Chondrocyte (in vitro differentiated cells): ENCODE measurements at regions not wholly inside any gene's neighbourhood (a gene's known extent, or its start where the extent isn't known, plus 50 kb on each side); places are given as distances from the start of the nearest gene placed in this dataset.
A peak's percentile ranks its signal among the peaks of the same experiment; 100 is the strongest.

Source experiments
- DNase-seq: peaks from one replicate; pipeline ENCODE4 v3.0.0; 2021; ENCODE audit warnings: mixed read lengths, low spot score
- H3K27ac Mint-ChIP-seq: one replicate; pipeline ENCODE4 v1.8.0; 2021; ENCODE audit warnings: mild to moderate bottlenecking, moderate library complexity, mixed read lengths; ENCODE audit not compliant: unreplicated experiment
- H3K27me3 Mint-ChIP-seq: 2 replicates; pipeline ENCODE4 v1.8.0; 2021; ENCODE audit warnings: low read depth, mixed read lengths
- H3K36me3 Mint-ChIP-seq: 2 replicates; pipeline ENCODE4 v1.8.0; 2021; ENCODE audit warnings: low read depth, mixed read lengths
- H3K4me1 Mint-ChIP-seq: 2 replicates; pipeline ENCODE4 v1.8.0; 2021; ENCODE audit warnings: low read depth, mild to moderate bottlenecking, mixed read lengths
- H3K4me3 Mint-ChIP-seq: one replicate; pipeline ENCODE4 v1.8.0; 2021; ENCODE audit warnings: mild to moderate bottlenecking, moderate library complexity, mixed read lengths; ENCODE audit not compliant: unreplicated experiment
- H3K9me3 Mint-ChIP-seq: 2 replicates; pipeline ENCODE4 v1.8.0; 2021; ENCODE audit warnings: low read depth, mixed read lengths
- TF ChIP-seq, protein P1 (sequence below): fragments of 200-600 bp; sonication (generic); IDR thresholded peaks from 2 replicates; pipeline ENCODE4 v1.5.0; 2021; ENCODE audit warnings: antibody characterized with exemption, mild to moderate bottlenecking, moderate library complexity

DNA sequence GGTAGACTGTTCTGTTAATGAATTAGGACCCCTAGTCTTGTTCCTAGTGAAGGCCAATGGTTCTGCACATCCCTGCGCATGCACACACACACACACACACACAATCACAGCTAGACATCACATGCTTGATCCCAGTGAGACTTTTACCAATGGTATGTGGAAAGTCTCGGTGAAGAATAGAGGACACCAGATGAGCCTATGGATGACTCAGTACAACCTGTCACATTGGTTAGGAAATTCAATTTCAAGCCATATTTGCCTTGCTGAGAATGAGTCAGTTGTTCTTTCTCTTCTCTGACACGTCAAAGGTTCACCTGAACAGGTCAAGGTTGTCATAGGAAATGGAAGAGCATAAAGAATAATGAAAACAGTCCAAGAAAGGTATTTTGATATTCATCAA lies 122.0 kb downstream of the SLC17A6 start:
- Mint-ChIP-seq H3K4me3 (no peak overlapping the region), H3K27me3 (no peaks in the 10 kb centered on the region), H3K9me3 (peaks cover 4% of the 10 kb centered on the region), H3K4me1 (peaks cover 6% of the 10 kb centered on the region), H3K36me3 (no peaks in the 10 kb centered on the region), H3K27ac (no peak overlapping the region)
- TF ChIP-seq, protein P1, sequence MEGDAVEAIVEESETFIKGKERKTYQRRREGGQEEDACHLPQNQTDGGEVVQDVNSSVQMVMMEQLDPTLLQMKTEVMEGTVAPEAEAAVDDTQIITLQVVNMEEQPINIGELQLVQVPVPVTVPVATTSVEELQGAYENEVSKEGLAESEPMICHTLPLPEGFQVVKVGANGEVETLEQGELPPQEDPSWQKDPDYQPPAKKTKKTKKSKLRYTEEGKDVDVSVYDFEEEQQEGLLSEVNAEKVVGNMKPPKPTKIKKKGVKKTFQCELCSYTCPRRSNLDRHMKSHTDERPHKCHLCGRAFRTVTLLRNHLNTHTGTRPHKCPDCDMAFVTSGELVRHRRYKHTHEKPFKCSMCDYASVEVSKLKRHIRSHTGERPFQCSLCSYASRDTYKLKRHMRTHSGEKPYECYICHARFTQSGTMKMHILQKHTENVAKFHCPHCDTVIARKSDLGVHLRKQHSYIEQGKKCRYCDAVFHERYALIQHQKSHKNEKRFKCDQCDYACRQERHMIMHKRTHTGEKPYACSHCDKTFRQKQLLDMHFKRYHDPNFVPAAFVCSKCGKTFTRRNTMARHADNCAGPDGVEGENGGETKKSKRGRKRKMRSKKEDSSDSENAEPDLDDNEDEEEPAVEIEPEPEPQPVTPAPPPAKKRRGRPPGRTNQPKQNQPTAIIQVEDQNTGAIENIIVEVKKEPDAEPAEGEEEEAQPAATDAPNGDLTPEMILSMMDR, result no peak
- DNase-seq, result no peak

GRCh38 chr11:22459048-22459447 lies 120.9 kb downstream of the SLC17A6 start:
- peaks cover 6% of the 10 kb centered on the region for H3K4me1 Mint-ChIP-seq
- H3K4me3 Mint-ChIP-seq, result no peak overlapping the region
- TF ChIP-seq, protein P1, result no peak
- H3K9me3 Mint-ChIP-seq, result peaks cover 4% of the 10 kb centered on the region
- H3K27ac Mint-ChIP-seq, result peak overlapping the region; percentile 23
- no peaks in the 10 kb centered on the region for H3K36me3 Mint-ChIP-seq
- no peak for DNase-seq
- no peaks in the 10 kb centered on the region for H3K27me3 Mint-ChIP-seq

DNA sequence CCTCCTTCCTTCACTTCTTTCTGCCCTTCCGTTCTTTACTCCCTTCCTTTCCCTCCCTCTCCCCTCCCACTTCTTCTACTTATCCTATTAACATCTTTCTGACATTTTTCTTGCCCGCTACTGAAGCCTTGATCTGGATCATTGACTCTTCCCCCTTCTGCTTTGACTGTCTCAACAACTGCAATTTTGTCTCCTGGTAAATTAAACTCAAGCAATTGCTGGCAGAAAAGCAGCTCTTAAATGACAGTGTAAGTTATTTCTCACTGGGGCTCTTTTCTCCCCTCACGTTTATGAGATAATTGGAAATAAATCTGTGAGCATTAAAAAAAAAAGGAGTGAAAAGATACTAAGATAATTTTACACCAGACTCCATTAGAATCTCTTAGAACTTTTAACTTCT lies 120.0 kb downstream of the SLC17A6 start:
- H3K36me3 Mint-ChIP-seq, result no peaks in the 10 kb centered on the region
- TF ChIP-seq, protein P1, result no peak
- peaks cover 6% of the 10 kb centered on the region for H3K4me1 Mint-ChIP-seq
- no peak overlapping the region for H3K27ac Mint-ChIP-seq
- H3K9me3 Mint-ChIP-seq, result peaks cover 4% of the 10 kb centered on the region
- H3K27me3 Mint-ChIP-seq, result no peaks in the 10 kb centered on the region
- no peak for DNase-seq
- H3K4me3 Mint-ChIP-seq, result no peak overlapping the region

DNA sequence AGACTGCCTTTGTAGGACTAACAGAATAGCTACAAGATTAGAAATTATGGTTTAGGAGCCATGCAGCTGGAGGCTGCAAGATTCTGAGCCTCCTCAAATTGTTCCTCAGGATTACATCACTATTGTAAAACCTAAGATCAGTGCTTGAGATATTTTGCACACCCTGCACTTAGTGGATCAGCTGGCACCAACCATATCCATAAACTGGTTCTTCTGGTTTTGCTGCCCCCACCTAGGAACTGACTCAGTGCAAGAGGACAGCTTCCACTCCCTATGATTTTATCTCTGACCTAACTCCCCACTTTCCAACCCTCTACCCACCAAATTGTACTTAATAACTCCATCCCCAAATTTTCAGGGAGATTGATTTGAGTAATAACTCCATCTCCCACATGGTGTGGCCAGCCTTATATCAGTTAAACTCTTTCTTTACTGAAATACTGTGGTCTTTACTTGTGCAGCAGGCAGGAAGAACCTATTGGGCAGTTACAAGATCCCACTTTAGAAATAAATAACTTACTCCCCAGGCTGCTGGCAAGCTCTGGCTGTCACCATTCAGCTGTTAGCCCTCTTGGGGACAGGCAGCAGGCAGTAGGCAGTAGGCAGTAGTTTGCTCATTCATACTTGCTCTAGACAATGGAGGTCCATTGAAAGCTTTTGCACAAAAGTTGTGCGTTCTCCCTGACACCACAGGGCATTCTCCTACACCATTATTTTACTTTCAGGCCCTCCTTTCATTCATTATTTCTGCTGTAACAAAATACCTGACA lies 119.0 kb downstream of the SLC17A6 start:
- Mint-ChIP-seq H3K36me3 (no peaks in the 10 kb centered on the region), H3K4me3 (no peak overlapping the region), H3K9me3 (peaks cover 4% of the 10 kb centered on the region), H3K4me1 (peaks cover 6% of the 10 kb centered on the region), H3K27ac (no peak overlapping the region), H3K27me3 (no peaks in the 10 kb centered on the region)
- no peak for DNase-seq
- TF ChIP-seq, protein P1, result no peak

DNA sequence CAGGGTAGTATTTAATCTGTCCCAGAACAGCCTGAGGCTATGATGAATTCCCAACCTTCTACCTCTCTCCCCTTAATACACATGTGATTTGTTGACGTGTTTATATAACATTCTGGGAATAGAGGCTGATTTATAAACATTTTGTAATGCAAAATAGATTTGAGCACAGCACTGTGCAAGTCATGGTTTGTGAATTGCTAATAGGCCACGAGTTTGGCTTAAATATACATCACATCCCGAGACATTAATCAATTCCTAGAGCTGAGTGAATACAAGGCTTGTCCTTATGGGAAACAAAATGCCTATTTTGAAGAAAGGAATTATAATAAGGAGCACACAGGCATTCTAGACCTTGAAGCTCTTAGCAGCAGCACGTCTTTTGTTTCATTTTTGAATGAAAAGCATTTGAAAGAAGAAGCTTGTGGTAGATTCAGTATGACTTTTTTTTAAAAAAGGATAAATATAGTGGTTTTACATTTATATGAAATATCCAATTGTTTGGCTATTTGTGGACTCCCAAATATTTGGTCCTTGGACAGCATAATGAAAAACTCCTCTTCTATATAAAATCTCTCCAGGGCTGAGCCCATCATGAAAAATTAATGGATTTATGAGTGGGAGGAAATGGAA lies 116.4 kb downstream of the SLC17A6 start:
- Mint-ChIP-seq H3K27me3 (no peaks in the 10 kb centered on the region), H3K36me3 (no peaks in the 10 kb centered on the region), H3K27ac (no peak overlapping the region), H3K4me1 (peaks cover 9% of the 10 kb centered on the region), H3K4me3 (no peak overlapping the region), H3K9me3 (no peaks in the 10 kb centered on the region)
- DNase-seq, result no peak
- TF ChIP-seq, protein P1, result no peak
